SU-DHL-6 (cell line): ENCODE measurements at regions not wholly inside any gene's neighbourhood (a gene's known extent, or its start where the extent isn't known, plus 50 kb on each side); places are given as distances from the start of the nearest gene placed in this dataset.

ENCODE experiments used
- H2AFZ ChIP-seq: fragments of 200-600 bp; sonication (generic); 2 replicates; pipeline ENCODE4 v1.6.1; 2014; ENCODE audit warnings: low read depth, mild to moderate bottlenecking, moderate library complexity, mixed read lengths, antibody characterized with exemption, low read length; ENCODE audit not compliant: severe bottlenecking
- H3F3A ChIP-seq: fragments of 200-600 bp; shearing (Covaris generic); 2 replicates; pipeline ENCODE4 v1.6.0; 2016; ENCODE audit warnings: antibody characterized with exemption, mild to moderate bottlenecking; ENCODE audit not compliant: insufficient read depth
- H3K27ac ChIP-seq: fragments of 200-600 bp; sonication (generic); 2 replicates; pipeline ENCODE4 v1.5.1; 2016; ENCODE audit warnings: low read depth, mild to moderate bottlenecking, low read length, moderate library complexity, mixed read lengths
- H3K27me3 ChIP-seq: fragments of 200-600 bp; sonication (generic), shearing (Covaris generic); 2 replicates; pipeline ENCODE4 v1.6.0; 2014; ENCODE audit warnings: mild to moderate bottlenecking, low read length
- H3K36me3 ChIP-seq: fragments of 200-600 bp; sonication (generic); 2 replicates; pipeline ENCODE4 v1.6.1; 2014; ENCODE audit warnings: mild to moderate bottlenecking, low read length, mixed read lengths
- H3K4me2 ChIP-seq: fragments of 300-600, 200-600 bp; shearing (Covaris generic), sonication (generic); 2 replicates; pipeline ENCODE4 v1.6.0; 2014; ENCODE audit warnings: low read length, low read depth, mild to moderate bottlenecking; ENCODE audit not compliant: poor library complexity, severe bottlenecking
- H3K4me3 ChIP-seq: fragments of 200-600 bp; sonication (generic); 2 replicates; pipeline ENCODE4 v1.5.1; 2014; ENCODE audit warnings: antibody characterized with exemption, low read length, mild to moderate bottlenecking, mixed read lengths; ENCODE audit not compliant: insufficient read depth, poor library complexity, severe bottlenecking
- H3K79me2 ChIP-seq: fragments of 200-600 bp; sonication (generic); 2 replicates; pipeline ENCODE4 v1.6.1; 2014; ENCODE audit warnings: mild to moderate bottlenecking, low read length, moderate library complexity; ENCODE audit not compliant: insufficient read depth
- H3K9ac ChIP-seq: fragments of 200-600 bp; sonication (generic); 2 replicates; pipeline ENCODE4 v1.7.0; 2014; ENCODE audit warnings: mild to moderate bottlenecking, low read length
- H3K9me2 ChIP-seq: fragments of 200-600 bp; sonication (generic); replicated peaks from 2 replicates; pipeline ENCODE4 v1.6.1; 2014; ENCODE audit warnings: low read length; ENCODE audit not compliant: insufficient read depth
- H3K9me3 ChIP-seq: fragments of 200-600 bp; sonication (generic); 2 replicates; pipeline ENCODE4 v1.6.1; 2014; ENCODE audit warnings: low read length, mixed read lengths; ENCODE audit not compliant: insufficient read depth
- H4K20me1 ChIP-seq: fragments of 200-600 bp; sonication (generic); 2 replicates; pipeline ENCODE4 v1.6.1; 2014; ENCODE audit warnings: low read depth, mild to moderate bottlenecking, antibody characterized with exemption, low read length, moderate library complexity, mixed read lengths
- EZH2phosphoT487 ChIP-seq: fragments of 200-600 bp; sonication (generic), shearing (Covaris generic); conservative IDR thresholded peaks from 2 replicates; pipeline ENCODE4 v1.6.1; 2018; ENCODE audit warnings: mild to moderate bottlenecking, antibody characterized with exemption, low read length, moderate library complexity, mixed read lengths
- TF ChIP-seq, protein P1 (sequence below): fragments of 200-600 bp; sonication (generic); IDR thresholded peaks from one replicate; pipeline ENCODE4 v1.5.1; 2017; ENCODE audit warnings: antibody characterized with exemption, mild to moderate bottlenecking, low read length, moderate library complexity; ENCODE audit not compliant: insufficient read depth, poor library complexity, severe bottlenecking

DNA sequence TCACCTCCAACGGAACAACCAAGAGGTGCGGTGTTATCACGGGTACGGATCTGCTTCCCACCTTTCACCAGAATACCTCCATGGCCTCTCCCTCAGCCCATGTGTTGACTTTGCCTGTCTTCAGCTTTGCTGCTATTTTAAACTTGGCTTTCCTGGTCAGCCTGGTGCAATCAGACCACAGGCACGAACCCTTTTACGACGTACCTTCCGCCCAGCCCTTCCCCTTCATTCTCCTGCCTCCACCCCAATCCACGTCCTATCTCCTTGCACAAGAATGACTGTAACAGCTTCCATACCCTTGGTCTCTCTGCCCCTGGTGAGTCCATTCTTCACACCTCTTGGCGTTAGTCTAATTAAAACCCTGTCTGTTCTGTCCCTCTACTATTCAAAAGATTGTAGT, 431.7 kb downstream of the EFNB2 start:
- no peaks in the 10 kb centered on the region for H3K27me3 ChIP-seq
- no peaks in the 10 kb centered on the region for H3K36me3 ChIP-seq
- no peak overlapping the region for H2AFZ ChIP-seq
- H3K79me2 ChIP-seq = no peaks in the 10 kb centered on the region
- no peaks in the 10 kb centered on the region for H4K20me1 ChIP-seq
- H3K9ac ChIP-seq = no peak overlapping the region
- H3K4me3 ChIP-seq = no peak overlapping the region
- no peak overlapping the region for H3K27ac ChIP-seq
- H3K9me2 ChIP-seq = no peaks in the 10 kb centered on the region
- no peaks in the 10 kb centered on the region for H3K9me3 ChIP-seq
- no peak overlapping the region for H3K4me2 ChIP-seq
- TF ChIP-seq, protein P1, sequence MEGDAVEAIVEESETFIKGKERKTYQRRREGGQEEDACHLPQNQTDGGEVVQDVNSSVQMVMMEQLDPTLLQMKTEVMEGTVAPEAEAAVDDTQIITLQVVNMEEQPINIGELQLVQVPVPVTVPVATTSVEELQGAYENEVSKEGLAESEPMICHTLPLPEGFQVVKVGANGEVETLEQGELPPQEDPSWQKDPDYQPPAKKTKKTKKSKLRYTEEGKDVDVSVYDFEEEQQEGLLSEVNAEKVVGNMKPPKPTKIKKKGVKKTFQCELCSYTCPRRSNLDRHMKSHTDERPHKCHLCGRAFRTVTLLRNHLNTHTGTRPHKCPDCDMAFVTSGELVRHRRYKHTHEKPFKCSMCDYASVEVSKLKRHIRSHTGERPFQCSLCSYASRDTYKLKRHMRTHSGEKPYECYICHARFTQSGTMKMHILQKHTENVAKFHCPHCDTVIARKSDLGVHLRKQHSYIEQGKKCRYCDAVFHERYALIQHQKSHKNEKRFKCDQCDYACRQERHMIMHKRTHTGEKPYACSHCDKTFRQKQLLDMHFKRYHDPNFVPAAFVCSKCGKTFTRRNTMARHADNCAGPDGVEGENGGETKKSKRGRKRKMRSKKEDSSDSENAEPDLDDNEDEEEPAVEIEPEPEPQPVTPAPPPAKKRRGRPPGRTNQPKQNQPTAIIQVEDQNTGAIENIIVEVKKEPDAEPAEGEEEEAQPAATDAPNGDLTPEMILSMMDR = no peak
- no peak for TF ChIP-seq EZH2phosphoT487
- no peaks in the 10 kb centered on the region for H3F3A ChIP-seq

DNA sequence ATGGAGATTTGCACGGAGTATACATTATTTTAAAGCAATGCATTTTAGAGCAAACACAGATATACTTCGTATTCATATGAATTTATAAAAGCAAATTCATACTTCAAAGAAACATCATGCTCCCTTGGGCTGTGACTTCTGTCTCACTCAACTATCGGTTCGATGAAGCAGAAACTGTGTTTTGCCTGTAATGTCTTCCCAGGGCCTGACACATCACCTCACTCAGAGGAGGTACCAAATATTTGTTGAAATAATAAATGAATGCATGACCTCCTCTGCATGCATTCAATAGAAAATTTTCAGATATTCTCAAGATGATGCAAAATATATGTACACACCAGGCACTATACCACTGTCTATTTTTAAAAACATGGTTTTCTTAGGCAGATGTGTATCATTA, 432.7 kb downstream of the EFNB2 start:
- Histone ChIP-seq H2AFZ (no peak overlapping the region), H3K9me3 (no peaks in the 10 kb centered on the region), H4K20me1 (no peaks in the 10 kb centered on the region), H3K9ac (no peak overlapping the region), H3K36me3 (no peaks in the 10 kb centered on the region), H3K27ac (no peak overlapping the region), H3K27me3 (no peaks in the 10 kb centered on the region), H3K4me2 (no peak overlapping the region), H3K9me2 (no peaks in the 10 kb centered on the region), H3F3A (no peaks in the 10 kb centered on the region), H3K79me2 (no peaks in the 10 kb centered on the region), H3K4me3 (no peak overlapping the region)
- TF ChIP-seq, protein P1 = no peak
- TF ChIP-seq EZH2phosphoT487 = no peak

DNA sequence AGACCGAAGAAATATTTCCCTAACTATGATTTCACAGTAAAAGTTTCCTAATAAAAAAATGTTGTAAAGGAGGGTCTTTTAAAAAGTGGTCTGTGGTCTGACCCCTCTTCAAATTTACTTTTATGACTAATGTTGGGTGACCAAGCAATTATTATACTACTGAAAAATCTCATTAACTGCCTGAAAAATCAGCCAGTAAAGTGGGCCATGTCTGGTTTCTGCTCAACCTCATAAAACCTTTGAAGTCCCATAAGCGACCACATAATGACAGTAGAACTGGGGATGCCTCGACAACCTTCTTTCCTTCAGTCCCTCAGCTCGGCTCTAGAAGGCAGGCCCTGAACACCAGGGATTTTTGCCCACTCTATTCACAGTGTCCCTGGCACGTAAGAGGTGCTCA, 434.3 kb downstream of the EFNB2 start:
- Histone ChIP-seq H3K79me2 (no peaks in the 10 kb centered on the region), H4K20me1 (no peaks in the 10 kb centered on the region), H3K9me2 (no peaks in the 10 kb centered on the region), H3K4me3 (no peak overlapping the region), H2AFZ (no peak overlapping the region), H3F3A (no peaks in the 10 kb centered on the region), H3K36me3 (no peaks in the 10 kb centered on the region), H3K27me3 (no peaks in the 10 kb centered on the region), H3K9me3 (no peaks in the 10 kb centered on the region), H3K4me2 (no peak overlapping the region), H3K27ac (no peak overlapping the region), H3K9ac (no peak overlapping the region)
- no peak for TF ChIP-seq EZH2phosphoT487
- TF ChIP-seq, protein P1 = no peak
